CD4-positive, CD25-positive, alpha-beta regulatory T cell (primary cell): ENCODE measurements at regions not wholly inside any gene's neighbourhood (a gene's known extent, or its start where the extent isn't known, plus 50 kb on each side); places are given as distances from the start of the nearest gene placed in this dataset.

Experiments
- ATAC-seq, 2 donors: fragments of 150-1000 bp; cut with Tn5 transposase; one replicate each; pipeline ENCODE4 v1.10.0; 2021; ENCODE audit warnings: low read depth in 2 of 2, moderate number of reproducible peaks in 2 of 2, moderate library complexity in 1 of 2
- DNase-seq, 3 donors: peaks; one replicate each; pipeline versions ENCODE4 v3.0.0 to v3.0.0-alpha.2; 2012 to 2022; ENCODE audit warnings: mixed read lengths in 1 of 3
- H3K27ac ChIP-seq: one replicate; pipeline ENCODE4 v1.7.0; 2013; ENCODE audit warnings: mild to moderate bottlenecking, low read length; ENCODE audit not compliant: insufficient read depth, poor library complexity, severe bottlenecking
- H3K27me3 ChIP-seq: one replicate; pipeline ENCODE4 v1.7.0; 2013; ENCODE audit warnings: low read length; ENCODE audit not compliant: control insufficient read depth, insufficient read depth
- H3K36me3 ChIP-seq: one replicate; pipeline ENCODE4 v1.7.0; 2013; ENCODE audit warnings: mild to moderate bottlenecking, low read length, moderate library complexity; ENCODE audit not compliant: control insufficient read depth, insufficient read depth
- H3K4me1 ChIP-seq: 2 replicates; pipeline ENCODE4 v1.7.0; 2013; ENCODE audit warnings: mild to moderate bottlenecking, low read length; ENCODE audit not compliant: insufficient read depth, control insufficient read depth, poor library complexity, severe bottlenecking
- H3K4me3 ChIP-seq: one replicate; pipeline ENCODE4 v1.7.0; 2013; ENCODE audit warnings: low read depth, mild to moderate bottlenecking, low read length, moderate library complexity
- H3K9me3 ChIP-seq, 2 experiments: 1 replicate in 1 of 2; 2 replicates in 1 of 2; pipeline ENCODE4 v1.7.0; 2013; ENCODE audit warnings: low read length in 2 of 2, mild to moderate bottlenecking in 1 of 2, moderate library complexity in 1 of 2; ENCODE audit not compliant: control insufficient read depth in 2 of 2
- H3K27ac Mint-ChIP-seq, 3 donors: one replicate each; pipeline ENCODE4 v1.8.0; 2020 to 2022; ENCODE audit warnings: mild to moderate bottlenecking in 3 of 3, mixed read lengths in 3 of 3, moderate library complexity in 2 of 3
- H3K27me3 Mint-ChIP-seq: one replicate; pipeline ENCODE4 v1.8.0; 2022; ENCODE audit warnings: mild to moderate bottlenecking, mixed read lengths
- H3K36me3 Mint-ChIP-seq: one replicate; pipeline ENCODE4 v1.8.0; 2020; ENCODE audit warnings: mixed read lengths
- H3K4me1 Mint-ChIP-seq, 4 donors: one replicate each; pipeline ENCODE4 v1.8.0; 2020 to 2022; ENCODE audit warnings: mixed read lengths in 4 of 4, mild to moderate bottlenecking in 1 of 4
- H3K4me3 Mint-ChIP-seq, 4 donors: one replicate each; pipeline ENCODE4 v1.8.0; 2020 to 2022; ENCODE audit warnings: mild to moderate bottlenecking in 4 of 4, mixed read lengths in 4 of 4, moderate library complexity in 3 of 4
- H3K9me3 Mint-ChIP-seq, 7 donors: one replicate each; pipeline ENCODE4 v1.8.0; 2020 to 2022; ENCODE audit warnings: mixed read lengths in 7 of 7, mild to moderate bottlenecking in 3 of 7, moderate library complexity in 2 of 7

- ATAC-seq (no peak), DNase-seq (no peak)
- Histone ChIP-seq H3K27ac (no peak overlapping the region), H3K4me1 (no peaks in the 10 kb centered on the region), H3K4me3 (no peak overlapping the region), H3K9me3 (no peaks in the 10 kb centered on the region), H3K36me3 (no peaks in the 10 kb centered on the region), H3K27me3 (no peaks in the 10 kb centered on the region)
- Mint-ChIP-seq H3K4me1 (no peaks in the 10 kb centered on the region), H3K27me3 (no peaks in the 10 kb centered on the region), H3K27ac (no peak overlapping the region), H3K9me3 (peaks cover 2 to 15% (median 8%) of the 10 kb centered on the region in 7 donors), H3K36me3 (no peaks in the 10 kb centered on the region), H3K4me3 (no peak overlapping the region)
Measured at GRCh38 chr2:14417551-14417950, 215.0 kb upstream of the LRATD1 start.

- Mint-ChIP-seq H3K9me3 (peaks cover 2 to 12% (median 7%) of the 10 kb centered on the region in 7 donors), H3K4me3 (no peak overlapping the region), H3K4me1 (no peaks in the 10 kb centered on the region), H3K27ac (no peak overlapping the region), H3K27me3 (no peaks in the 10 kb centered on the region), H3K36me3 (no peaks in the 10 kb centered on the region)
- DNase-seq (no peak), ATAC-seq (no peak)
- Histone ChIP-seq H3K27me3 (no peaks in the 10 kb centered on the region), H3K9me3 (no peaks in the 10 kb centered on the region), H3K4me3 (no peak overlapping the region), H3K36me3 (no peaks in the 10 kb centered on the region), H3K4me1 (no peaks in the 10 kb centered on the region), H3K27ac (no peak overlapping the region)
Measured at GRCh38 chr2:14418115-14418514, 214.4 kb upstream of the LRATD1 start.

GRCh38 chr2:14420851-14421250 is 211.7 kb upstream of the LRATD1 start:
- H3K4me3 ChIP-seq: no peak overlapping the region
- Mint-ChIP-seq H3K27me3 (no peaks in the 10 kb centered on the region), H3K36me3 (no peaks in the 10 kb centered on the region), H3K4me1 (no peaks in the 10 kb centered on the region), H3K4me3 (no peak overlapping the region), H3K27ac (no peak overlapping the region), H3K9me3 (peaks cover 0 to 13% (median 6%) of the 10 kb centered on the region in 7 donors)
- DNase-seq (no peak), ATAC-seq (no peak)
- no peaks in the 10 kb centered on the region for H3K9me3 ChIP-seq
- no peaks in the 10 kb centered on the region for H3K4me1 ChIP-seq
- no peak overlapping the region for H3K27ac ChIP-seq
- H3K36me3 ChIP-seq: no peaks in the 10 kb centered on the region
- no peaks in the 10 kb centered on the region for H3K27me3 ChIP-seq

DNA sequence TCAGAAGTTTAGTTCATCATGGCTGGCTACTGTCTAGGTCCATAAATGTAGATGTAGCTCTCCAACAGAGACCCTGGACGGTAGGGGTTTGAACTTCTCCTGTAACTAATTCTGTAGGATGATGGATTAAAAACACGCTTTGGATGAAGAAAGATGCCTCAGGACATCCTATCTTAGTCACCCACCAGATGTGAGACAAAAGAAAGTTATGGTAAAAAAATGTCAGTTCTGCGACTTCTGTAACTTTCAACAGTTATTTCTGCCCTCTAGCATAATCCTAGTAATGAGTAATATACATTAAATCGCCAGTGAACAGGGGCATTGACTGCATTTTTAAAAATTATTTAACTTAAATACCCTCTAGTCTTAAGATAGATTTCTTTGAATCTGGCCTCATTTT is 210.1 kb upstream of the LRATD1 start:
- Mint-ChIP-seq H3K36me3 (no peaks in the 10 kb centered on the region), H3K9me3 (peaks cover 0 to 10% (median 7%) of the 10 kb centered on the region in 7 donors), H3K4me1 (no peaks in the 10 kb centered on the region), H3K4me3 (no peak overlapping the region), H3K27ac (no peak overlapping the region), H3K27me3 (no peaks in the 10 kb centered on the region)
- Histone ChIP-seq H3K9me3 (no peaks in the 10 kb centered on the region), H3K36me3 (no peaks in the 10 kb centered on the region), H3K27me3 (no peaks in the 10 kb centered on the region), H3K27ac (no peak overlapping the region), H3K4me3 (no peak overlapping the region), H3K4me1 (no peaks in the 10 kb centered on the region)
- DNase-seq (no peak), ATAC-seq (no peak)

DNA sequence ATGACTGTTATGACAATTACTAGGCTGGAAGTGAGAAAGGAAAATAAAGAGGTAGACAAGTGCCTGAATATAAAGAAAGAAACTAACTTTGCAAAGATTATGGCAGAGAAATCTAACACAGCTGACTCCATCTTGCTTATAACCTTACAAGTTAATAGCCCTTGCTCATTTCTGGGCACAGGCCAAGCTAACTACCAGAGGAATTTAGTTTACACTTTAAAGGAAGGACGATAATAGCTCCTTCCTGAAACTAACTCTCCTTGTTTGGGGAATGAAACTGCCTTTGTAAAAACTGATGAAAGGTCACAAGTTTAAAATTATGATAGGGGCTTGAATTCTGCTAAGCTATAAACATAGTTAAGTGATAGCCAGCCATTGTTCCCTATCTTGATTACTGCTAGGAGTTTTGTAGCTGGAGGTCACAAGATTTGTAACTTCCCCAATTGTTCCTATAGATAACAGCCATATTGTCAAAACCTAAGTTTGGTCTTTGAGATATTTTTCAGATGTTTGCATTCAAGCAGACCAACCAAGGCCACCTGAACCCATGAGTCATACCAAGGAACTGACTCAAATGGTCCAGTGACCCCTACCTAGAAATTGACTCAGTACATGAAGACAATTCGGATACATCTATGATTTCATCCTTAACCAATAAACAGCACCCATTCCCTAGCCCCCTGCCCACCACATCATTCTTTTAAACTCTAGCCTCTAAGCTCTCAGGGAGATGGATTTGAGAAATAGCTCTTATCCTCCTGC is 209.2 kb upstream of the LRATD1 start:
- Mint-ChIP-seq H3K27me3 (no peaks in the 10 kb centered on the region), H3K27ac (no peak overlapping the region), H3K4me3 (no peak overlapping the region), H3K36me3 (no peaks in the 10 kb centered on the region), H3K4me1 (no peaks in the 10 kb centered on the region), H3K9me3 (peaks cover 0 to 11% (median 7%) of the 10 kb centered on the region in 7 donors)
- Histone ChIP-seq H3K27me3 (no peaks in the 10 kb centered on the region), H3K27ac (no peak overlapping the region), H3K9me3 (no peaks in the 10 kb centered on the region), H3K36me3 (no peaks in the 10 kb centered on the region), H3K4me3 (no peak overlapping the region), H3K4me1 (no peaks in the 10 kb centered on the region)
- no peak for DNase-seq
- no peak for ATAC-seq

DNA sequence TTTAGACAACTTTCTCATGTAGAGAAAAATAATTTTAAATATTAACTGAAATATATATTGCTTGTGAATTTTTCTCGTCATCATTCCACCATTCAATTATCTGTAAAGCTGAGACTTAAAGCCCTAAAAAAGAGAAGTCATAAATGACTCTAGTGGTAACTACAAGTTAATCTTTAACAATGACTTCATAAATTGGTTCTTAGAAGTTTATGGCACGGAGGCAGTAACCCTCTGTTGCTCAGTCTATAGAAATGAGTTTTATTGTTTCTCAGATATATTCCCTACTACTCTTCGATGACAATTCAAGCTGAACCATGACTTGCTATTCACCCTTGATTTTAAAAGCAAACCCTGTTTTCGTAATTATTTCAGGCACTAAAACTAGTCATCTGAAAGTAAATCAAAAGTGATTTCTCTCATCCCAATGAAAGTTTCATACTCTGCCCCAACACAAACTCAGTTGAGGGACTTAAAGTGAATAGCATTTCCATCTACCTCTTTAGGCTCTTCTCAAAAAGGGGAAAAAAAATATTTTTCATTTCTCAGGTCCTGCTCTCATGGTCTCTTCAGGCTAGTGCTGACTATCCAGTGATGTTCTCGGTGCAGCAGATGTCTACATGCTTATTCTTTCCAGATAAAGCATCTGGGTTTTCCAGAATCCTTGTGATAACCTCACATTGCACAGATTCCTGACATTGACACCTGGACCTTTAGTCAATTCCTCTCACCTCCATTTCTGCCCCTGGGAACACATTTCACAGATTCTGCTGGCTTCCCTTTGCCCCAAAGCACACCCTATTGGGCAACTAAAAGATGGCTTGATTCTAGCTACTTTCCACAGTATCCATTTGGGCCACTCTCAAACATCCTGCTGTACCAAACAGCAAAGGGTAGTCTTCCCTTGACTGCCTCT is 207.8 kb upstream of the LRATD1 start:
- H3K27ac ChIP-seq: no peak overlapping the region
- no peak overlapping the region for H3K27ac Mint-ChIP-seq
- H3K4me1 Mint-ChIP-seq: no peaks in the 10 kb centered on the region
- no peak for DNase-seq
- H3K27me3 Mint-ChIP-seq: no peaks in the 10 kb centered on the region
- H3K27me3 ChIP-seq: no peaks in the 10 kb centered on the region
- H3K36me3 Mint-ChIP-seq: no peaks in the 10 kb centered on the region
- H3K4me1 ChIP-seq: no peaks in the 10 kb centered on the region
- no peaks in the 10 kb centered on the region for H3K36me3 ChIP-seq
- H3K4me3 ChIP-seq: no peak overlapping the region
- H3K9me3 ChIP-seq: no peaks in the 10 kb centered on the region
- H3K9me3 Mint-ChIP-seq: peaks cover 0 to 10% (median 8%) of the 10 kb centered on the region in 7 donors
- no peak for ATAC-seq
- no peak overlapping the region for H3K4me3 Mint-ChIP-seq

- no peaks in the 10 kb centered on the region for H3K4me1 ChIP-seq
- no peak overlapping the region for H3K27ac ChIP-seq
- ATAC-seq (no peak), DNase-seq (no peak)
- Mint-ChIP-seq H3K9me3 (peaks cover 0 to 10% (median 8%) of the 10 kb centered on the region in 7 donors), H3K27ac (no peak overlapping the region), H3K36me3 (no peaks in the 10 kb centered on the region), H3K4me3 (no peak overlapping the region), H3K27me3 (no peaks in the 10 kb centered on the region), H3K4me1 (no peaks in the 10 kb centered on the region)
- no peaks in the 10 kb centered on the region for H3K9me3 ChIP-seq
- H3K36me3 ChIP-seq: no peaks in the 10 kb centered on the region
- no peaks in the 10 kb centered on the region for H3K27me3 ChIP-seq
- H3K4me3 ChIP-seq: no peak overlapping the region
Measured at GRCh38 chr2:14425869-14426268, 206.6 kb upstream of the LRATD1 start.
